HG03097 (cell line): ENCODE measurements at regions not wholly inside any gene's neighbourhood (a gene's known extent, or its start where the extent isn't known, plus 50 kb on each side); places are given as distances from the start of the nearest gene placed in this dataset.

Experiments used
- ATAC-seq: cut with Tn5 transposase; IDR thresholded peaks from one replicate; pipeline ENCODE4 v1.9.1; 2021; ENCODE audit not compliant: unreplicated experiment, low FRiP score

- ATAC-seq, result no peak
Measured at GRCh38 chr3:31438742-31439141, 94.0 kb upstream of the STT3B start.

GRCh38 chr3:31439890-31440750 is 92.6 kb upstream of the STT3B start:
- ATAC-seq, result no peak

GRCh38 chr3:31440878-31441277 is 91.8 kb upstream of the STT3B start:
- ATAC-seq, result no peak

- ATAC-seq, result no peak
Measured at GRCh38 chr3:31442755-31443154, 90.0 kb upstream of the STT3B start.

- ATAC-seq, result no peak
Measured at GRCh38 chr3:31444220-31445142, 88.2 kb upstream of the STT3B start.

- ATAC-seq, result no peak
Measured at GRCh38 chr3:31445701-31446100, 87.0 kb upstream of the STT3B start.

- no peak for ATAC-seq
Measured at GRCh38 chr3:31448035-31448881, 84.5 kb upstream of the STT3B start.

GRCh38 chr3:31448882-31449243 is 83.9 kb upstream of the STT3B start:
- ATAC-seq, result no peak

GRCh38 chr3:31449318-31449717 is 83.4 kb upstream of the STT3B start:
- ATAC-seq, result no peak

GRCh38 chr3:31450345-31450744 is 82.4 kb upstream of the STT3B start:
- no peak for ATAC-seq

- ATAC-seq, result no peak
Measured at GRCh38 chr3:31452495-31453106, 80.1 kb upstream of the STT3B start.

GRCh38 chr3:31453430-31453829 is 79.3 kb upstream of the STT3B start:
- ATAC-seq, result no peak

- ATAC-seq, result no peak
Measured at GRCh38 chr3:31455524-31455923, 77.2 kb upstream of the STT3B start.

GRCh38 chr3:31456373-31456772 is 76.4 kb upstream of the STT3B start:
- no peak for ATAC-seq

- no peak for ATAC-seq
Measured at GRCh38 chr3:31461426-31461825, 71.3 kb upstream of the STT3B start.

GRCh38 chr3:31462050-31462569 is 70.6 kb upstream of the STT3B start:
- ATAC-seq, result peak; percentile 77

- ATAC-seq, result no peak
Measured at GRCh38 chr3:31465999-31466398, 66.7 kb upstream of the STT3B start.

- no peak for ATAC-seq
Measured at GRCh38 chr3:31466866-31467265, 65.9 kb upstream of the STT3B start.

GRCh38 chr3:31468433-31468832 is 64.3 kb upstream of the STT3B start:
- no peak for ATAC-seq

GRCh38 chr3:31469385-31469784 is 63.3 kb upstream of the STT3B start:
- no peak for ATAC-seq
